Uterus (tissue), 2 donors: ENCODE measurements at regions not wholly inside any gene's neighbourhood (a gene's known extent, or its start where the extent isn't known, plus 50 kb on each side); places are given as distances from the start of the nearest gene placed in this dataset.

ENCODE experiments used
- CTCF ChIP-seq, 4 experiments: fragments of 200-600 bp in 2 of 4; fragments of 450-650 bp in 2 of 4; sonication (generic) in 2 of 4; IDR thresholded peaks; one replicate each; pipeline ENCODE4 v1.5.1; 2016 to 2019; ENCODE audit warnings: antibody characterized with exemption in 4 of 4, mild to moderate bottlenecking in 2 of 4, moderate library complexity in 1 of 4
- POLR2A ChIP-seq, 2 donors: fragments of 450-650 bp; IDR thresholded peaks; one replicate each; pipeline ENCODE4 v1.6.1; 2016; ENCODE audit warnings: antibody characterized with exemption in 2 of 2, mild to moderate bottlenecking in 1 of 2, moderate library complexity in 1 of 2

GRCh38 chr14:62270236-62270635 lies 508.0 kb downstream of the SNAPC1 start:
- no peak for TF ChIP-seq POLR2A (IDR thresholded peaks at IDR 0.05)
- no peak for TF ChIP-seq CTCF (IDR thresholded peaks at IDR 0.05)
